ENCODE measurements at regions not wholly inside any gene's neighbourhood (a gene's known extent, or its start where the extent isn't known, plus 50 kb on each side); places are given as distances from the start of the nearest gene placed in this dataset.
"Not testable (repeated sequence)": the region's sequence is repeated elsewhere in the genome, so short reads cannot be mapped to it uniquely, and the experiment has no call there.

DNA sequence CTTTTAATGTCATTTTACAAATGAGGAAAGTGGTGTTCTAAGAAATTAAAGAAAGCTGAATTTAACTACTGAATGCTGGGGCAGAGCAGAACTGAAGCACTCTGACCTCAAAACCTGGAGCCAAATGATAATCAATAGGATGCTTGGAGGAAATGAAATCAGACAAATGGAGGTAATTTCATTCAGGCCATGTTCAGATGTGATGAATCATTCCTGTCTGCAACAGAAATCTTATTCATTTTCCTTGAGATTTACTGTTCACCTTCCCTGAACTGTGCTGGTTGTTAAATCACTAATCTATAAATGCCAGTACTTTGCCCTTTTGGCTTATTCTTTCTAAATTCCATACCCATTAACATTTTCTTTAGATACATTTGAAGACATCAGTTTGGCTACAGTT is 85.6 kb upstream of the SNX7 start:
- no peak for DNase-seq (ENCODE audit: low read depth)

DNA sequence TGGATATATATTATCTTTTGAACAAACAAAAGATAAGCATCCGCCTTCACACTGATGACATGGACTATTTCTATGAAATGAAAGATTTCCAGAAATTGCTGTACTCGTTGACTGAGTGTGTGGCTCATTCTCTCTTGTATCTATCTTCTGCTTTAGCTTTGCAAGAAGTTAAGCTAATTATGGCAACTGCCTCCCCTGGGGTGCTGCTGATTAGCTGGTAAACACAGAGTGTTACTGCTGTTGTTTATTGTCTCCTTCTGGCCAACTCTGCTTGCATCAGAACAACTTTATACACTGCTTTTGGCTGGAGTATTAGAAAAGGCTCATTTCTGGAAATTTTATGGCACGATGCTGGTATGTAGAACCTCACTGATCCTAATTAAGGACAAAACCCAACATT is 95.6 kb upstream of the SNX7 start:
- no peak for DNase-seq (ENCODE audit: low read depth)

DNA sequence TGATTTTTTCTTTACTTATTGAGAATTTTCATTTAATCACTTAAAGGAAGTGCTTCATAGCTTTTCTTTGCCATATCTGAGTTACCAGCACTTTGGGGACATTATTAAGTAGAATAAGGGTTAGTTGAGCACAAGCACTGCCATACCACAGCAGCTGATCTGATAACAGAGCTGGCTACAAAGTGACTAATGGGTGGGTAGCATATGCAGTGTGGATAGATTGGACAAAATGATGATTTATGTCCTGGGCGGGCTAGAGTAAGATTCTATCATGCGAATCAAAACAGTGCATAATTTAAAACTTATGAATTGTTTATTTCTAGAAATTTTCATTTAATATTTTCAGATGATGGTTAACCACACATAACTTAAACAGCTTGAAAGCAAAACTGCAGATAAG is 102.2 kb upstream of the SNX7 start:
- no peak for DNase-seq (ENCODE audit: low read depth)

DNA sequence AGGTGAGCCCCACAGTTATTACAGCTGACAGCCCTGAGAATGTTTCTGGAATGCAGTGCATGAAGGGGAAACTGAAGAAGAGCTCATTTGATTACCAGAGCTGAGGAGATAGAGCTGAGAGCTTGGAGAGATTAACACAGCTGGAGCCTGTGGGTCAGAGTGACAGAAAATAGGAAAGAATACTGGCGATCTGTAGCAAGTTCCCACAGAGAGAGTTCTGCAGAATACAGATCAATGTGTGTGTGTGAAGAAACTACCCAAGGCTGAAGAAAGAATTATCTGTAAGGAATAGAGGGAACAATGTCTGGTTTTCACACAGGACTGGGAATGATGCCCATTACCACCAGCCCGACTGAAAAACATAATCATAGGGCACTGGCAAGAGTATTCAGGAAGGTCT is 103.6 kb upstream of the SNX7 start:
- DNase-seq (ENCODE audit: low read depth) = no peak

DNA sequence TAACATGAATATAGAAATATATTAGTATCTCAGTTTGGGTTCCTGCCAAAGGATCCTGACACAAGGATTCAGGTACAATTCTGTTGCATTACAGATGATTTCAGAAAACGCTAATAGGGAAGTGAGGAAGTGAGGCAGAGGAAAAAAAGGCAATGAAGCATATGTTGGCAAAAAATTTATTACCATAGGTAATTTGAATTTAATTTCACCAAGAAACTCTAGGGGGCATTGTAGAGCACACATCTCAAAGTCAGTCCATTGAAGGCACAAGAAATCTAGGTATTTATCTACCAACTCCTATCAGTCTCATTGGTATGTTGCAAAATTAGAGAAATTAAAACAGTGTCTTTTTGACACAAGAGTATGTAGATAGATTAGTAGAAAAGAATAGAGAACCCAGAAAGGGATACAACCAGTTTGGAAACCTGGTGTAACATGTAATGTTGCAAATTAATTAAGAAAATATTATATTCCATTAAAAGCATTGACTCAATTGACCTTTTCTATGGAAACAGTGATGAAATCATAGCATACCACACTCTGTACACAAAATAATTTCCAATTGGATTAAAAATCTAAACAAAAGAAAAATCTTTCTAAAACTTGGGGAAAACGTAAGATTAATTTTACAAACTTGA is 104.9 kb upstream of the SNX7 start:
- no peak for DNase-seq (ENCODE audit: low read depth)

DNA sequence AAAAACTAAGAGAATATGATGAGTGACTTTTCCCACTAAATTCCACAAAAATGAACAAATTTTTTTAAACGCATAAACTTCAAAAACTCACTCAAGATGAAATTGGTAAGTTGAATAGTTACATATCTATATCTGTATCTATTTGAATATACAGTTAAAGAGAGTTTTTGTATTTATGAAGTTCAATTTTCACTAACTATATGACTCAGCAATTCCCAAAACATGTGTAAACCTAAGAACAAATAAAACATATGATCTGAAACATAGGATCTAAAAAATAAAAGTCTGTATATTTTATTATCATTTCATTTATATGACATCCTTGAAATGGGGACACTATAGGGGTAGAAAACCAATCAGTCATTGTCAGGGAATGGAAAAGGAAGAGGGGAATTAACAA is 105.7 kb upstream of the SNX7 start:
- no peak for DNase-seq (ENCODE audit: low read depth)

DNA sequence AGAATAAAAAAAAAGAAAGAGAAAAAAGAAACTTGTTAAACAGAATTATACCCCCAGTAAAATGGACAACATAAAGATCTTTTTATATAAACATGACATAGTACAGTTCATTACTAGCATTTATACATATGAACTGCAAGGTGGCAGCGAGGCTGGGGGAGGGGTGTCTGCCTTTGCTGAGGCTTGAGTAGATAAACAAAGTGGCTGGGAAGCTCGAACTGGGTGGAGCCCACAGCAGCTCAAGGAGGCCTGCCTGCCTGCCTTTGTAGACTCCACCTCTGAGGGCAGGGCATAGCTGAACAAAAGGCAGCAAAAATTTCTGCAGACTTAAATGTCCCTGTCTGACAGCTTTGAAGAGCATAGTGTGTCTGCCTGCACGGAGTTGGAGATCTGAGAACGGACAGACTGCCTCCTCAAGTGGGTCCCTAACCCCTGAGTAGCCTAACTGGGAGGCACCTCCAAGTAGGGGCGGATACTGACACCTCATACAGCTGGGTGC is 108.9 kb upstream of the SNX7 start:
- not testable (repeated sequence) for DNase-seq (ENCODE audit: low read depth)

DNA sequence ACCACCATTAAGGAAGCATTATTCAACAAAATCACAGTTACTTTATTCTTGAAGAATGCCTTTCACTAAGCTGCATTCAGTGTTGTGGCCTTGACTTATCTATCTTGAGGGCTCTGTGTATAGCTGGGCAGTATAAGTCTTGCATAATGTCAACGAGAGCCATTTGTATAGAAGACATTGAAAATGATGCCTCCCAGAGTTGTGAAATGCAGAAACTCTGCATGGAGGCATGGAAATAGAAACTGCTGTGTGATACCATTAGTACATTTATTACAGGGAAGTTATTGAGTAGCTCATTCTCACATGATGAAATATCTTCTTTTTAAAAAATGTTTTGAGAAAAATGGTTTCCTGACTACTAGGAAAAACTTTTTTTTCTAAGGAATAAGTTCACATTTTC is 111.4 kb upstream of the SNX7 start:
- DNase-seq (ENCODE audit: low read depth) = no peak

DNA sequence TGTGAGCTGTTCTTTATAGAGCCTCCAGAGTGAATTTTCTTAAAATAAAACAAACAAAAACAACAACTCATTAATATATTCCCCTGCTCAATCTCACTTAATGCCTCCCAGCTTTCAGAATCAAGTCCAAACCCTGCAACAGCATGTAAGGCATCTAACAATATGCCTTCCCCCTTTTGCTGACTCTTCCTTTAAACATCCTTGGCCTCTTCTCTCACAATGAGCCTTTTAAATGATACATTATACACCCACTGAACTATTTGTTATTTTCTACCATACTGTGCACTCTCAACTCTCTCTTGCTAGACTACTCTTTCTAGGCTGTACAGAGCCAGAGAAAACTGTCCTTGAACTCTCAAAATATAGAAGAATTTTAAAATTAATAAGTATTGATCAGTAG is 115.2 kb upstream of the SNX7 start:
- no peak for DNase-seq (ENCODE audit: low read depth)

DNA sequence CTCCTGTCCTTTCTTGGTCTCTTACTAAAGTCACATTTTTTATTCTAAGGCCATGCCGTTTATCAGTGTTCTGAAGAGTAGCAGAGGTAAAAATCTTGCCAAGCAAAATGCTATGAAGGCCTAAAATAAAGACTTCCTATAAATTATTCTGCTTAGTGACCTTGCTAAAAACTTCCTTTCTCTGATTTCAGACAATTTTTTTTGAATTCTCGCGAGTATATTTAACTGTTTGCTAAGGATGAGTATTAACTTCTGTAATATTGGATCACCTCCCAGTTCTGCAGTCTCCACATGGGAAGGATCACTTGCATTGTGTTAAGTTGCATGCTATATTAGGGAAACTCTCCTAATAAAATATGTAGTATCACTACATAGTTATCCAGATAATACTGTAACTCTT is 123.4 kb upstream of the SNX7 start:
- DNase-seq (ENCODE audit: low read depth) = no peak

DNA sequence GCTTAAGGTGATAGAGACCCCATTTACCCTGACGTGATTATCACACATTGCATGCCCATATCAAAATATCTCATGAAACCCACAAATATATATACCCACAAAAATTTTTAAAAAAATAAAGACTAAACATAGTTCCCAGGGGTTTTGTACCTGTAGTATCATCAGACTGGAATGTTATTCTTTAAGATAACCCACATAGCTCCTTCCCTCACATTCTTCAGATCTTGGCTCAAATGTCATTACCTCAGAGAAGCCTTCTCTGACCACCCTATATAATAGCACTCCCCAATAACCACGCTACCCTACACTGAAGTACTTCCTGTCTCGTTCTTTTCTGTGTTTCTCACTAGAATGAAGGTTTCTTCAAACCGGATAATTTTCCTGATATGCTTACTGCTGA is 138.3 kb upstream of the SNX7 start:
- DNase-seq (ENCODE audit: low read depth) = peak; percentile 29

DNA sequence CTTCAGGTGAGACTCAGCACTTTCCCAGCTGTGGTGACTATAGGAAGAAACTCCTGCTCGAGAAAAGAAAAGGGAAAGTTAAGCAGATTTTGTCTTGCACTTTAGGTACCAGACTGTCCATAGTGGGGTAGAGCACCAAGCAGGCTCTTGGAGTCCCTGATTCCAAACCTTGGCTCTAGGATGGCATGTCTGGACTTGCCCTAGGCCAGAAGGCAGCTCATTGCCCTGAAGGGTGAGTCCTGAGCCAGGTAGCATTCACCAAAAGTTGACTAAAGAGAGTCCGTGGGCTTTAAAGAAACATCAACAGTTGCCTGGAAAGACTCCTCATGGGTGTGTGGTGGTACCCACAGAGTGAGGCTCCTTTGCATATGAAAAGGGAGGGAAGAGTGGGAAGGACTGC is 145.2 kb upstream of the SNX7 start:
- DNase-seq (ENCODE audit: low read depth) = no peak

DNA sequence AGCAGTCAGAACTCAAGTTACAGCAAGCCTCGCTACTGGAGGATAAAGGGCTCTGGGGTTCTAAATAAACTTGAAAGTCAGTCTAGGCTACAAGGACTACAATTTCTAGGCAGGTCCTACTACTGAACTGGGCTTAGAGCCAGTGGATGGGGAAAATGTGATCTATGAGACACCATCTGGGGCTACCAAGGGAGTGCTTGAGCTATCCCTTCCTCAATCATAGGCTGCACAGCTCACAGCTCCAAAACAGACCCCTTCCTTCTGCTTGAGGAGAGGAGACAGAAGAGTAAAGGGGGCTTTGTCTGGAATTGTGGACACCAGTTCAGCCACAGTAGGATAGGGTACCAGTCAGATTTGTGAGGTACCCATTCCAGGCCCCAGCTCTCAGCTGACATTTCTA is 145.8 kb upstream of the SNX7 start:
- no peak for DNase-seq (ENCODE audit: low read depth)

DNA sequence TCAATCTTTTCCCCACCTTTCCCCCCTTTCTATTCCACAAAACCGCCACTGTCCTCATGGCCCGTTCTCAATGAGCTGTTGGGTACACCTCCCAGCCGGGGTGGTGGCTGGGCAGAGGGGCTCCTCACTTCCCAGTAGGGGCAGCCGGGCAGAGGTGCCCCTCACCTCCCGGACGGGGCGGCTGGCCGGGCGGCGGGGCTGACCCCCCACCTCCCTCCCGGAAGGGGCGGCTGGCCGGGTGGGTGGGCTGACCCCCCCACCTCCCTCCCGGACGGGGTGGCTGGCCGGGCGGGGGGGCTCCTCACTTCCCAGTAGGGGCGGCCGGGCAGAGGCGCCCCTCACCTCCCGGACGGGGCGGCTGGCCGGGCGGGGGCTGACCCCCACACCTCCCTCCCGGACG is 149.3 kb upstream of the SNX7 start:
- DNase-seq (ENCODE audit: low read depth) = not testable (repeated sequence)

DNA sequence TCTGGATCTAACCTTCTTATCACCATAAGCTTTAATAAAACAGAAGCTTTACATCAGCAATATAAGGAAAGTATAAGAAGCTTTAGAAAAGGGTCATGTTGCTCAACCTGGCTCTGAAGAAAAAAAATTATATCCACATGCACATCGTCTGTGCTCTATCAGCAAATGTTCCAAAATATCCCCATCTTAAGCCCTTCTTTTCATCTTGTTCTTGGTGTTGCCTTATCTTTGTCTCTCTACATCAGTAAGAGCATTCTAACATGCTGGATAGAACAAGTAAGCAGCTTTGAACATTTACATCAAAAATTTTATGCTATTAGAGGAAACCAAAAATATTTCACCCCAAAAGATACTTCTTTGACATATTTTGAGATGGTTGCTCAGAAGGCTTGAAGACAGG is 157.8 kb upstream of the SNX7 start:
- no peak for DNase-seq (ENCODE audit: low read depth)

DNA sequence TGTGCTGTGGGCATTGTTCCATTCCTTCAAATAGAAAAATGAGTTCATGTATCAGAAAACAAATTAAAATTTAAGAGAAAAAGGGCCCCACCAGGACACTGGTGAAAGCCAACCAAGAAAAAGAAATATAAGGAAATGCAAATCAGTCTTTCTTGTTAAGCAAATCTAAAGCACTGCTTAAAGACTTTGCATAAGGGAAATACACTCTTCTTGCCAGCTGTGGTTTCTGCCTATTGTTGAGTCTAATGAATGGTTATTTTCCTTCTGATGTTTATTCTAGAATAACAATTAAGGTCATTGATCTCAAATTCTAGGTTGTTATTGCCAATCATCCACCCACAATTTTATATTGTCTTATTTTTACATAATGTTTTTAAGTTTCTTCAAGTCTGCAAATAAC is 158.6 kb upstream of the SNX7 start:
- DNase-seq (ENCODE audit: low read depth) = no peak

DNA sequence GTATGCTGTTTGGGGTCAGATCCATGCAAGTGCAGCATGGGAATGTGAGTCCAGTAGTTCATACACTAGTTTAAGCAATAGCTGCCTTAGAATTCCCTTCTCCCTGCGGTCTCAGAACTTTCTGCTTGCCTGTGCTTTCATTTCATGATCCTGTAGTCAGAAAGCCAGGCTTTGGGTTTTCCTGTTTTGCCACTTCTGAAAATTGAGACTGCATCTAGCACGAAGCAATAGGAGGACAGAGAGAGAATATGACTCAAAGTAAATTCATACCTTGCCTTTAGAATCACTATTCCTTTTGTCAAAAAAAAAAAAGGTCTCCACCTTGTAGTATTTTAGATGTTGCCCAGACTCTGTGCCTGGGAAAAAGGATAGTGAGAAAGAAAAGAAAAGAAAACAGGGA is 161.2 kb upstream of the SNX7 start:
- no peak for DNase-seq (ENCODE audit: low read depth)

DNA sequence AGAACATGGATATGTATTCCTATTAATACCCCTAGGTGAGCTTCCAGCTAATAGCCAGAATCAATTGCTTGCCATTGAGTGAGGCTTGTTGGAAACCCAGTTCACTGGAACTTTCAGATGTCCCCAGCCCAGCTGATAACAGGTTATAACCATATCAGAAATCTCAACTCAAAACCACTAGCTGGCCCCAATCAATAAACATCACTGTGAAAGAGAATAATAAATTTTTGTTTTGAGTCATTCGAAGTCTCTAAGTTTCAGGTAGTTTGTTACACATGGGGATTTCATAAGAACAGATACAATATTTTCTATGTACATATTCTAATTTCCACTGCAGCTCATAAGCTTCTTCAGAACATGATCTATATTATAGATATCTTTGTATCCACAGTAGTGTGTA is 162.9 kb upstream of the SNX7 start:
- DNase-seq (ENCODE audit: low read depth) = no peak

DNA sequence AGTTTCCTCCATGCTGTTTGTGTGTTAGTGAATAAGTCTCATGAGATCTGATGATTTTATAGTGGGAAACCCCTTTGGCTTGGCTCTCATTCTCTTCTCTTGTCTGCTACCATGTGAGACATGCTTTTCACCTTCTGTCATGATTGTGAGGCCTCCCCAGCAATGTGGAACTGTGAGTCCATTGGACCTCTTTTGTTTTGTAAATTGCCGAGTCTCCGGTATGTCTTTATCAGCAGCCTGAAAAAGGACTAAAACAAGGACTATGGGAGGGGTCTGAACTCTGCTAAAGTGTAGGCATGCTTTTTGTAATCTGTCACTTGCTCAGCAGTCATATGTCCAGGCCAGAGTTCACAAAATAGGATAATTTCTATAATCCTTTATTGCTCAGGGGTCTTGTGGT is 164.0 kb upstream of the SNX7 start:
- DNase-seq (ENCODE audit: low read depth) = no peak

DNA sequence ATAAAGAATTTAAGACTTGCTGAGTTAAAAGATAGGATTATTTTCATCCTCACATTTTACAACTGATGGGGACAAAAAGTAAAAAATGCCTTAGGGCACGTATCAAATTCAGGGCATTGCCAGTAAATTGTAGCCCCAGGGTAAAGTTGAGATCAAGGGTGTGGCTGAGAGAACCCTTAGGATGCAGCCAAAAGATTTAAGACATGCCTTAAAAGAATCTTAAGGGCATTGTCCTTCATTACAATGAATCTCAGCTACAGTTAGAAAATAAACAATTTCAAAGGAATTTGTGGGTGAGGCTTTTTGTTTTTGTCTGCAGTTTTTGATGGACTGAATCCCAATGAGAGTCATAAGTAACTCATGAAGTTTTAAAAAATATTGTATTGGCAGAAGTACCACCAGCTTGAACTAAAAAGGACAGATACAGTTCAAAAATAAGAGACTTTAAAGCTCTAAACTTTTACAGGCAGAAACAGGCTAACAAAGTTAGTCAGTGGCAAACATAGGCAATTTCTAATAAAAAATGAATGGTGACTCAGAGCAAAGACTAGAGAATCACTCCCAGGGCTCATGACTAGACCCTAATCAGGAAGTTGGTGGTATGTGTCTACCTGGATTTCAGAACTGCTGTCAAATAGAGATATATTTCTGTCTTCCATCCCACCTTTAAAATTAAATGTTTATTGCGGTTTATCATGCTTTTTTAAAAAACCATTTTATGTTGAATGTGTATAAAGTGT is 165.1 kb upstream of the SNX7 start:
- DNase-seq (ENCODE audit: low read depth) = no peak

DNA sequence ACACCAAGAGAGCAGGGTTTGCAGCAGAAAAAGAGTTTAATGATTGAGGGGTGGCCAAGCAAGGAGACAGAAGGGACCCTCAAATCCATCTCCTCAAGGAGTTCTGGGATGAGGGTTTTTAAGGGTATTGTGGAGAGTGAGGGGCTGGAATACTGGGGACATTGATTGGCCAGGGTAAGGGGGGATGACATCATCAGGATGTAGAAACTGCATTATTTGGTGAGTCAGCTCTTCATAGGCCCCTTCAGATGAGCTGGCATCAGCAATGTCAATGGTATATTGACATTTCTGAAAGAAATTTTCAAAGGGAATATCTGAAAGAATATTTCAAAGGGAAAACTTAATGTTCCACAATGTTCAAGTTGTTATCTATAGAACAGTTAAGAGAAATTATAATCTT is 168.1 kb upstream of the SNX7 start:
- no peak for DNase-seq (ENCODE audit: low read depth)

DNA sequence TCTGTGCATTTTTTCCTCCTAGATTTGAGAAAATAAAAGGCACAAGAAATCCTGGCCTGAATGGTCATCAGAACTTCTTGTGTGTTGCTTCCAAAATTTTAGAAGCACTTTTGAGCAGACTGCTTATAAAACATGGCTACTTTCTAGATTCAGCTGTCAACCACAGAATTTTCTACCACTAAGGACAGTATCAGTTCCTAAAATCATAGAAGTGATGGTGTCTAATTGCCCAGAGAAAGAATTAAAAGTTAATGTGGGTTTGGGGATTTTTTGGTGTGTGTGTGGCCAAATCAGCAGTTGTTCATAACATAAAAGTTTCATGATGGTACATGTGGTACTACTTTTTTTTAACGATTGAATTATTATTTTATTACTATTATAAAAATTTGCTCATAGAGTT is 171.4 kb upstream of the SNX7 start:
- DNase-seq (ENCODE audit: low read depth) = no peak

DNA sequence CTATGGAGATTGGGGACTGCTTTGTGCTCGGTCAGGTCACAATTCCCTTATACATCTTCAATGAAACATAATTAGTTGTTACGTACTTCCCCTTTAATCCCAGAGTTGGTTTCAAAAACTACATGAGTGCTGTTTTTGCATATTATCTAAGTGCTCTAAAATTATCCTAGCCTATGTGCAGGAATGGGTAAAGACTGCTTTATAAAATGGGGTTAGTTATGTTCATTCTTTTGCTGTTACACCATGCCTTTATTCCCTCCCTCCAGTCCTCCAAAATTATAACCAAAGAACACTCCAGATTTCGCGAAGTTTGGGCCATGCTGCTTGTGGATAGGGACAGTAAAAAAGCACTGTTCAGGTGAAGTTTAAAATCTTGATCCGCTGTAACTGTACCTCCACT is 173.9 kb upstream of the SNX7 start:
- DNase-seq (ENCODE audit: low read depth) = no peak

DNA sequence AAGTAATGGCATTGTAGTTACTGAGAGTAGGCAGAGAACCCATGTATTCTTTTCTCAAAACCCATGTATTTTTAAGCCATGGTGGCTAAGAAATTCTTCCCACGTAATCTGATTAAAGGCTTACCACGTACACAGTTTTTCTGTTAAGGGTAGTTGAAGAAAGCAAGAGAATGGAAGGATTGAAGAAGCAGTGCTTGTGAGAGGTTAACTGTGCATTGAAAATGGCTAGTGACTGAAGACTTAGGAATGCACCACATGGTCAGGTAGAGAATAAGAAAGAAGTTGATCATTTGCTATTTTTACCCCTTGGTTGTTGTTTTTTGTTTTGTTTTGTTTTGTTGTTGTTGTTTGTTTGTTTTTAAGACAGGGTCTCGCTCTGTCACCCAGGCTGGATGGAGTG is 178.9 kb upstream of the SNX7 start:
- DNase-seq (ENCODE audit: low read depth) = no peak
